ENCODE measurements at regions not wholly inside any gene's neighbourhood (a gene's known extent, or its start where the extent isn't known, plus 50 kb on each side); places are given as distances from the start of the nearest gene placed in this dataset.

GRCh38 chr6:139649128-139649527 is 274.7 kb upstream of the CITED2 start:
- intact Hi-C loops (cut with DNase I) = no loop called here
- no peak for DNase-seq

GRCh38 chr6:139648430-139649000 is 274.1 kb upstream of the CITED2 start:
- intact Hi-C loops (cut with DNase I) = no loop called here
- no peak for DNase-seq

GRCh38 chr6:139647841-139648240 is 273.4 kb upstream of the CITED2 start:
- intact Hi-C loops (cut with DNase I) = no loop called here
- DNase-seq = no peak

GRCh38 chr6:139647016-139647415 is 272.6 kb upstream of the CITED2 start:
- intact Hi-C loops (cut with DNase I) = no loop called here
- no peak for DNase-seq

GRCh38 chr6:139644821-139645220 is 270.4 kb upstream of the CITED2 start:
- no peak for DNase-seq
- intact Hi-C loops (cut with DNase I) = no loop called here

- intact Hi-C loops (cut with DNase I) = no loop called here
- no peak for DNase-seq
Observed at GRCh38 chr6:139643986-139644385, 269.5 kb upstream of the CITED2 start.

GRCh38 chr6:139642346-139642745 is 267.9 kb upstream of the CITED2 start:
- intact Hi-C loops (cut with DNase I) = no loop called here
- DNase-seq = no peak

- intact Hi-C loops (cut with DNase I) = no loop called here
- DNase-seq = no peak
Observed at GRCh38 chr6:139641376-139641775, 266.9 kb upstream of the CITED2 start.

- intact Hi-C loops (cut with DNase I) = no loop called here
- DNase-seq = no peak
Observed at GRCh38 chr6:139640921-139641320, 266.5 kb upstream of the CITED2 start.

- intact Hi-C loops (cut with DNase I) = no loop called here
Observed at GRCh38 chr6:139640448-139640847, 266.0 kb upstream of the CITED2 start.

GRCh38 chr6:139639507-139639906 is 265.1 kb upstream of the CITED2 start:
- intact Hi-C loops (cut with DNase I) = no loop called here
- no peak for DNase-seq

More at GRCh38 chr6:139640448-139640847, 266.0 kb upstream of the CITED2 start:
- no peak for DNase-seq

- no peak for DNase-seq
- intact Hi-C loops (cut with DNase I) = no loop called here
Observed at GRCh38 chr6:139638179-139638941, 263.9 kb upstream of the CITED2 start.

- DNase-seq = no peak
- intact Hi-C loops (cut with DNase I) = no loop called here
Observed at GRCh38 chr6:139637766-139638165, 263.3 kb upstream of the CITED2 start.

GRCh38 chr6:139636391-139636790 is 261.9 kb upstream of the CITED2 start:
- no peak for DNase-seq

GRCh38 chr6:139635401-139636130 is 261.1 kb upstream of the CITED2 start:
- intact Hi-C loops (cut with DNase I) = no loop called here
- DNase-seq = no peak

More at GRCh38 chr6:139636391-139636790, 261.9 kb upstream of the CITED2 start:
- intact Hi-C loops (cut with DNase I) = no loop called here

GRCh38 chr6:139632840-139633239 is 258.4 kb upstream of the CITED2 start:
- intact Hi-C loops (cut with DNase I) = no loop called here
- DNase-seq = no peak

GRCh38 chr6:139628270-139628669 is 253.8 kb upstream of the CITED2 start:
- intact Hi-C loops (cut with DNase I) = no loop called here
- DNase-seq = no peak

- intact Hi-C loops (cut with DNase I) = no loop called here
- DNase-seq = no peak
Observed at GRCh38 chr6:139627091-139627490, 252.6 kb upstream of the CITED2 start.

GRCh38 chr6:139625998-139626975 is 251.8 kb upstream of the CITED2 start:
- peak in 2 of 10 donors; percentile 8 to 52 for DNase-seq

More at GRCh38 chr6:139625998-139626975, 251.8 kb upstream of the CITED2 start:
- intact Hi-C loops (cut with DNase I) = no loop called here

Data from posterior cingulate gyrus (tissue), 11 donors.